ENCODE measurements at regions not wholly inside any gene's neighbourhood (a gene's known extent, or its start where the extent isn't known, plus 50 kb on each side); places are given as distances from the start of the nearest gene placed in this dataset.

DNA sequence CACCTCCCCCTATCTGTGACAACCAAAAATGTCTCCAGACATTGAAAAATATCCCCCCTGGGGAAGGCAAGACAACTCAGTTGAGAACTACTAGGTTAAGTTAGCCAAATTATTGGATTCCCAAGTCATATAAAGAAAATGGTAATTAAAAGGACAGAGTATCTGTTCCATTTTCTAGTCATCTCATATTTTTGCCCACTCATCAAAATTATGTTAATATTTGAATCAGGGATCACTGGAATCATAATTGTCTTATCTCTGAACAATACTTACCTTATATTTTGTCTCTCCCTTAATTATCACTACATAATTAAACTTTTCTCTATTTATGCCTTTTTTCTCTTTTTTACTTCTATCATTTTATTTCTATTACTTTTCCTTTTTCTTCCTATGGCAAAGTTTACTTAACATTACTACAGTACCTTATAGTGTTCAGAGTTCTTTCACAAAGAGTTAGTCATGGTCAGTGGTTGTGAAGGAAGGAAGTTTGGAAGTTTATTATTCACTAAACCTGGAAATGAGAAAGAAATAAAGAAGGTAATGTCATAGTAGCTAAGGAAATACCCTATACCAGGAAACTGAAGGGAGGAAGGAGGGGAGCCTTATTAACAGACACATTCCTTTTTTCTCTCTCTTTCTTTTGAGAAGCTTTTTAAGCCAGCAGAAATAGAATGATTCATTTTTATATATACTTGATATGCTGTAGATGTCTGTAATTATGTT lies 332.9 kb downstream of the COL12A1 start:
- DNase-seq (ENCODE audit: low read depth), result no peak
- no peak overlapping the region for H3K4me3 ChIP-seq (ENCODE audit: low read depth, low read length)
- TF ChIP-seq, protein P1, sequence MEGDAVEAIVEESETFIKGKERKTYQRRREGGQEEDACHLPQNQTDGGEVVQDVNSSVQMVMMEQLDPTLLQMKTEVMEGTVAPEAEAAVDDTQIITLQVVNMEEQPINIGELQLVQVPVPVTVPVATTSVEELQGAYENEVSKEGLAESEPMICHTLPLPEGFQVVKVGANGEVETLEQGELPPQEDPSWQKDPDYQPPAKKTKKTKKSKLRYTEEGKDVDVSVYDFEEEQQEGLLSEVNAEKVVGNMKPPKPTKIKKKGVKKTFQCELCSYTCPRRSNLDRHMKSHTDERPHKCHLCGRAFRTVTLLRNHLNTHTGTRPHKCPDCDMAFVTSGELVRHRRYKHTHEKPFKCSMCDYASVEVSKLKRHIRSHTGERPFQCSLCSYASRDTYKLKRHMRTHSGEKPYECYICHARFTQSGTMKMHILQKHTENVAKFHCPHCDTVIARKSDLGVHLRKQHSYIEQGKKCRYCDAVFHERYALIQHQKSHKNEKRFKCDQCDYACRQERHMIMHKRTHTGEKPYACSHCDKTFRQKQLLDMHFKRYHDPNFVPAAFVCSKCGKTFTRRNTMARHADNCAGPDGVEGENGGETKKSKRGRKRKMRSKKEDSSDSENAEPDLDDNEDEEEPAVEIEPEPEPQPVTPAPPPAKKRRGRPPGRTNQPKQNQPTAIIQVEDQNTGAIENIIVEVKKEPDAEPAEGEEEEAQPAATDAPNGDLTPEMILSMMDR (IDR thresholded peaks at IDR 0.05; ENCODE audit: control insufficient read depth, extremely low read depth, insufficient read depth), result no peak

GRCh38 chr6:74871757-74872156 lies 334.1 kb downstream of the COL12A1 start:
- TF ChIP-seq, protein P1 (IDR thresholded peaks at IDR 0.05; ENCODE audit: control insufficient read depth, extremely low read depth, insufficient read depth), result no peak
- DNase-seq (ENCODE audit: low read depth), result no peak
- no peak overlapping the region for H3K4me3 ChIP-seq (ENCODE audit: low read depth, low read length)

- no peak overlapping the region for H3K4me3 ChIP-seq (ENCODE audit: low read depth, low read length)
- TF ChIP-seq, protein P1 (IDR thresholded peaks at IDR 0.05; ENCODE audit: control insufficient read depth, extremely low read depth, insufficient read depth), result no peak
- DNase-seq (ENCODE audit: low read depth), result no peak
Measured at GRCh38 chr6:74870403-74870802, 335.4 kb downstream of the COL12A1 start.

- no peak for DNase-seq (ENCODE audit: low read depth)
- TF ChIP-seq, protein P1 (IDR thresholded peaks at IDR 0.05; ENCODE audit: control insufficient read depth, extremely low read depth, insufficient read depth), result no peak
- H3K4me3 ChIP-seq (ENCODE audit: low read depth, low read length), result no peak overlapping the region
Measured at GRCh38 chr6:74867291-74867690, 338.6 kb downstream of the COL12A1 start.

DNA sequence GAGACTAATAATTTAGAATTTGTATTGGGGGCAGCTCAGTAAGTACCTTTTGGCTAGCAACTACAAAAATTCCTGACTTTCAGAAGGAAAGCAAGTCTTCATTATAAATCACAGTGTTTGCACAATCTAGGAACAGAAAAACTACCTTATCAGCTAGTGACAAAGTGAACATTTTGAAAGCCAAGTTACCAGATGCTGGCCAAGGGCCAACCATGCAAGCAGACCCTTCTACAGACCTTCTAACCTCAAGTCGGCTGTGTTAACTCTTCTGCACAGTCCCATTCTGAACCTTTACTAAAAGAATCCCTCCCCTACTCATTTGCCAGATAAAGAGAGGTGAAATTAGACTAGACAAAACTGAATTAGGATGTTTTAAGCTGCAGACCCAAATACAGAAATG lies 341.9 kb downstream of the COL12A1 start:
- no peak overlapping the region for H3K4me3 ChIP-seq (ENCODE audit: low read depth, low read length)
- TF ChIP-seq, protein P1 (IDR thresholded peaks at IDR 0.05; ENCODE audit: control insufficient read depth, extremely low read depth, insufficient read depth), result no peak
- no peak for DNase-seq (ENCODE audit: low read depth)

DNA sequence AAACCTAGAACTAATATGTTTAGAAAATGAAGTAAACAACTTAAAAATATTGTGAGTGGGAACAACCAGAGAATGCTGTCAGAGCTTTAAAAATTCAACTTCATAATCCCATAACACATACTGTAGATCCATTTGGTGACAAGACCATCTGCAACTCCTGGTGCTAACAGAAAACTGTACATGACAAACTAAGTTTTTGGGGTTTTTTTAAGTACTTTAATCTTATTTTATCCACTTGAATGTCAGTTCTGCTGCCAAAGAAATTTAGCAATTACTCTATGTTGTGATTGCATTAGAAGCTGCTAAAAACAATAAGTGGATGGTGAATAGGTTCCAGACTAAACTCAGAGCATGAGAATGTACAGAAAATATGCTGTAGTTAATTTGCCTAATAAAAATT lies 345.4 kb downstream of the COL12A1 start:
- TF ChIP-seq, protein P1 (IDR thresholded peaks at IDR 0.05; ENCODE audit: control insufficient read depth, extremely low read depth, insufficient read depth), result no peak
- no peak for DNase-seq (ENCODE audit: low read depth)
- no peak overlapping the region for H3K4me3 ChIP-seq (ENCODE audit: low read depth, low read length)

- H3K4me3 ChIP-seq (ENCODE audit: low read depth, low read length), result no peak overlapping the region
- TF ChIP-seq, protein P1 (IDR thresholded peaks at IDR 0.05; ENCODE audit: control insufficient read depth, extremely low read depth, insufficient read depth), result no peak
- DNase-seq (ENCODE audit: low read depth), result no peak
Measured at GRCh38 chr6:74857157-74857556, 348.7 kb downstream of the COL12A1 start.
